ENCODE measurements at regions not wholly inside any gene's neighbourhood (a gene's known extent, or its start where the extent isn't known, plus 50 kb on each side); places are given as distances from the start of the nearest gene placed in this dataset.

- TF ChIP-seq CTCF (IDR thresholded peaks at IDR 0.05; ENCODE audit: extremely low read depth, low read depth, low read length) = no peak
- no peaks in the 10 kb centered on the region for H3K9me3 ChIP-seq (ENCODE audit: low read depth, low read length)
- H3K36me3 ChIP-seq (ENCODE audit: insufficient read depth, low read length) = no peaks in the 10 kb centered on the region
- no peak for DNase-seq (ENCODE audit: insufficient read length, low spot score, missing footprints)
- no peaks in the 10 kb centered on the region for H4K20me1 ChIP-seq (ENCODE audit: insufficient read depth, low read length)
- no peaks in the 10 kb centered on the region for H3K27me3 ChIP-seq (ENCODE audit: insufficient read depth, low read length)
- H2AFZ ChIP-seq (ENCODE audit: low read length) = no peak overlapping the region
- H3K4me1 ChIP-seq (ENCODE audit: insufficient read depth, low read length) = peaks cover 16% of the 10 kb centered on the region
- H3K27ac ChIP-seq (ENCODE audit: low read depth, low read length) = no peak overlapping the region
- H3K79me2 ChIP-seq (ENCODE audit: insufficient read depth, low read length) = no peaks in the 10 kb centered on the region
- H3K4me2 ChIP-seq (ENCODE audit: insufficient read depth, low read length) = no peak overlapping the region
- no peak overlapping the region for H3K4me3 ChIP-seq (ENCODE audit: insufficient read depth, low read length)
Observed at GRCh38 chr1:68373173-68373572, 76.6 kb downstream of the RPE65 start.

GRCh38 chr1:68372487-68372886, 77.3 kb downstream of the RPE65 start:
- DNase-seq (ENCODE audit: insufficient read length, low spot score, missing footprints) = no peak
- Histone ChIP-seq H3K9me3 (ENCODE audit: low read depth, low read length) (no peaks in the 10 kb centered on the region), H4K20me1 (ENCODE audit: insufficient read depth, low read length) (no peaks in the 10 kb centered on the region), H3K36me3 (ENCODE audit: insufficient read depth, low read length) (no peaks in the 10 kb centered on the region), H3K27ac (ENCODE audit: low read depth, low read length) (no peak overlapping the region), H3K4me1 (ENCODE audit: insufficient read depth, low read length) (peaks cover 9% of the 10 kb centered on the region), H2AFZ (ENCODE audit: low read length) (no peak overlapping the region), H3K27me3 (ENCODE audit: insufficient read depth, low read length) (no peaks in the 10 kb centered on the region), H3K4me3 (ENCODE audit: insufficient read depth, low read length) (no peak overlapping the region), H3K79me2 (ENCODE audit: insufficient read depth, low read length) (no peaks in the 10 kb centered on the region), H3K4me2 (ENCODE audit: insufficient read depth, low read length) (no peak overlapping the region)
- TF ChIP-seq CTCF (IDR thresholded peaks at IDR 0.05; ENCODE audit: extremely low read depth, low read depth, low read length) = no peak

- Histone ChIP-seq H2AFZ (ENCODE audit: low read length) (no peak overlapping the region), H3K9me3 (ENCODE audit: low read depth, low read length) (no peaks in the 10 kb centered on the region), H3K36me3 (ENCODE audit: insufficient read depth, low read length) (no peaks in the 10 kb centered on the region), H4K20me1 (ENCODE audit: insufficient read depth, low read length) (no peaks in the 10 kb centered on the region), H3K4me2 (ENCODE audit: insufficient read depth, low read length) (no peak overlapping the region), H3K79me2 (ENCODE audit: insufficient read depth, low read length) (no peaks in the 10 kb centered on the region), H3K4me1 (ENCODE audit: insufficient read depth, low read length) (peaks cover under 1% of the 10 kb centered on the region), H3K4me3 (ENCODE audit: insufficient read depth, low read length) (no peak overlapping the region), H3K27me3 (ENCODE audit: insufficient read depth, low read length) (no peaks in the 10 kb centered on the region), H3K27ac (ENCODE audit: low read depth, low read length) (no peak overlapping the region)
- DNase-seq (ENCODE audit: insufficient read length, low spot score, missing footprints) = no peak
- TF ChIP-seq CTCF (IDR thresholded peaks at IDR 0.05; ENCODE audit: extremely low read depth, low read depth, low read length) = no peak
Observed at GRCh38 chr1:68370101-68370915, 79.4 kb downstream of the RPE65 start.

- Histone ChIP-seq H3K4me1 (ENCODE audit: insufficient read depth, low read length) (peaks cover 2% of the 10 kb centered on the region), H3K9me3 (ENCODE audit: low read depth, low read length) (no peaks in the 10 kb centered on the region), H3K36me3 (ENCODE audit: insufficient read depth, low read length) (no peaks in the 10 kb centered on the region), H4K20me1 (ENCODE audit: insufficient read depth, low read length) (no peaks in the 10 kb centered on the region), H3K4me3 (ENCODE audit: insufficient read depth, low read length) (no peak overlapping the region), H3K4me2 (ENCODE audit: insufficient read depth, low read length) (no peak overlapping the region), H3K27me3 (ENCODE audit: insufficient read depth, low read length) (no peaks in the 10 kb centered on the region), H2AFZ (ENCODE audit: low read length) (no peak overlapping the region), H3K79me2 (ENCODE audit: insufficient read depth, low read length) (no peaks in the 10 kb centered on the region), H3K27ac (ENCODE audit: low read depth, low read length) (no peak overlapping the region)
- no peak for DNase-seq (ENCODE audit: insufficient read length, low spot score, missing footprints)
- TF ChIP-seq CTCF (IDR thresholded peaks at IDR 0.05; ENCODE audit: extremely low read depth, low read depth, low read length) = no peak
Observed at GRCh38 chr1:68366572-68366971, 83.2 kb downstream of the RPE65 start.

All from osteoblast (primary cell).